HG03575 (cell line): ENCODE measurements at regions not wholly inside any gene's neighbourhood (a gene's known extent, or its start where the extent isn't known, plus 50 kb on each side); places are given as distances from the start of the nearest gene placed in this dataset.

Experiments used
- ATAC-seq: cut with Tn5 transposase; IDR thresholded peaks from one replicate; pipeline ENCODE4 v1.9.1; 2021; ENCODE audit not compliant: unreplicated experiment, insufficient number of reproducible peaks, low FRiP score; ENCODE audit errors: extremely low read depth

GRCh38 chr2:195508139-195508455 is 148.9 kb upstream of the SLC39A10 start:
- ATAC-seq: no peak

- ATAC-seq: no peak
These were observed 149.4 kb upstream of the SLC39A10 start for GRCh38 chr2:195507447-195508138.

- peak; percentile 98 for ATAC-seq
These were observed 151.3 kb upstream of the SLC39A10 start for GRCh38 chr2:195505701-195506100.

- ATAC-seq: no peak
These were observed 153.8 kb upstream of the SLC39A10 start for GRCh38 chr2:195503208-195503607.

- no peak for ATAC-seq
These were observed 155.3 kb upstream of the SLC39A10 start for GRCh38 chr2:195501746-195502145.

GRCh38 chr2:195500879-195501278 is 156.1 kb upstream of the SLC39A10 start:
- ATAC-seq: no peak

GRCh38 chr2:195498839-195499490 is 158.1 kb upstream of the SLC39A10 start:
- ATAC-seq: no peak

GRCh38 chr2:195498176-195498575 is 158.8 kb upstream of the SLC39A10 start:
- ATAC-seq: no peak

- no peak for ATAC-seq
These were observed 160.0 kb upstream of the SLC39A10 start for GRCh38 chr2:195496991-195497390.

- ATAC-seq: no peak
These were observed 161.1 kb upstream of the SLC39A10 start for GRCh38 chr2:195495966-195496365.

- ATAC-seq: no peak
These were observed 161.7 kb upstream of the SLC39A10 start for GRCh38 chr2:195495351-195495750.

- no peak for ATAC-seq
These were observed 162.6 kb upstream of the SLC39A10 start for GRCh38 chr2:195494451-195494850.

GRCh38 chr2:195493416-195493815 is 163.6 kb upstream of the SLC39A10 start:
- no peak for ATAC-seq

GRCh38 chr2:195490319-195490718 is 166.7 kb upstream of the SLC39A10 start:
- ATAC-seq: no peak

- no peak for ATAC-seq
These were observed 167.9 kb upstream of the SLC39A10 start for GRCh38 chr2:195489101-195489500.

- no peak for ATAC-seq
These were observed 168.5 kb upstream of the SLC39A10 start for GRCh38 chr2:195488567-195488966.

- peak; percentile 89 for ATAC-seq
These were observed 169.9 kb upstream of the SLC39A10 start for GRCh38 chr2:195486987-195487644.

GRCh38 chr2:195486520-195486919 is 170.5 kb upstream of the SLC39A10 start:
- ATAC-seq: no peak

GRCh38 chr2:195482010-195482409 is 175.0 kb upstream of the SLC39A10 start:
- ATAC-seq: no peak

GRCh38 chr2:195480121-195480520 is 176.9 kb upstream of the SLC39A10 start:
- ATAC-seq: no peak
